Esophagus muscularis mucosa (tissue), 4 donors: ENCODE measurements at regions not wholly inside any gene's neighbourhood (a gene's known extent, or its start where the extent isn't known, plus 50 kb on each side); places are given as distances from the start of the nearest gene placed in this dataset.

Experiments used
- DNase-seq: peaks from one replicate; pipeline ENCODE4 v3.0.0-alpha.2; 2017; ENCODE audit errors: extremely low spot score
- H3K27ac ChIP-seq, 4 donors: fragments of 200-600 bp; sonication (generic); replicated peaks in 1 of 4; 1 replicate in 3 of 4; 2 replicates in 1 of 4; pipeline ENCODE4 v1.5.1; 2016 to 2019; ENCODE audit warnings: mild to moderate bottlenecking in 1 of 4
- H3K27me3 ChIP-seq, 4 donors: fragments of 200-600 bp; sonication (generic); one replicate each; pipeline versions ENCODE4 v1.5.1 to v1.6.0; 2016 to 2019
- H3K36me3 ChIP-seq, 4 donors: fragments of 200-600 bp; sonication (generic); one replicate each; pipeline ENCODE4 v1.5.1; 2016 to 2019
- H3K4me1 ChIP-seq, 4 donors: fragments of 200-600 bp; sonication (generic); one replicate each; pipeline ENCODE4 v1.5.1; 2016 to 2019
- H3K4me3 ChIP-seq, 4 donors: fragments of 200-600 bp; sonication (generic); 1 replicate in 2 of 4; 2 replicates in 2 of 4; pipeline ENCODE4 v1.5.1; 2016 to 2019; ENCODE audit warnings: mild to moderate bottlenecking in 4 of 4, moderate library complexity in 1 of 4
- H3K9me3 ChIP-seq, 4 donors: fragments of 200-600 bp; sonication (generic); 1 replicate in 3 of 4; 2 replicates in 1 of 4; pipeline ENCODE4 v1.5.1; 2016 to 2019
- EP300 ChIP-seq: sonication (generic); formaldehyde crosslinking; IDR thresholded peaks from one replicate; pipeline ENCODE4 v1.6.1; 2017; ENCODE audit warnings: antibody characterized with exemption
- POLR2A ChIP-seq: fragments of 450-650 bp; IDR thresholded peaks from one replicate; pipeline ENCODE4 v1.6.1; 2017; ENCODE audit warnings: antibody characterized with exemption, moderate library complexity, mild to moderate bottlenecking, low read depth
- POLR2AphosphoS5 ChIP-seq, 2 donors: sonication (generic); formaldehyde crosslinking; IDR thresholded peaks; one replicate each; pipeline ENCODE4 v1.6.1; 2017; ENCODE audit warnings: antibody characterized with exemption in 2 of 2
- WGBS: methylation state at CpG from one replicate; pipeline ENCODE4 v1.1.5; 2018; 5-methylcytosine and 5-hydroxymethylcytosine counted together
- intact Hi-C: fragments of 100-400 bp; cut with DNase I; formaldehyde crosslinking; loops from one replicate; pipeline ENCODE4 v1.15.1; 2023
- TF ChIP-seq, protein P1 (sequence below), 3 experiments: fragments of 200-600 bp in 2 of 3; fragments of 450-650 bp in 1 of 3; sonication (generic) in 2 of 3; IDR thresholded peaks; one replicate each; pipeline ENCODE4 v1.5.1; 2017 to 2019; ENCODE audit warnings: antibody characterized with exemption in 3 of 3, mild to moderate bottlenecking in 2 of 3, moderate library complexity in 1 of 3

DNA sequence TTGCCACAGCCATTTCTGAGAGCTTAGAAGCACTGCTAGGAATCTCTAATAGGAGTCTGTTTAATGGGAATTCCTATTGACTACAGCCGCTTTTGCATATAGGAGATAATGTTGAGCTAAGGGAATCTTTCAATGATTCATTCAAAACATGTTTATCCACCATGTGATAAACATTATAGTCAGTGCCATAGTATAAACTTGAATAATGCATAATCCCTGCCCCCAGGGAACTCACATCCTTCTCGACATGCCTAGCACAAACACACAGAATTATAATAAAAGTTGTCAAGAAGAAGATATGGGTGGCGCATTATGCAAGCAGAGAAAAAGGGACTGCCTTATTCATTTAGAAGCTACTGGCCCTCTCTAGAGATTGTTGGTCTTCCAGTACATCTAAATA, 248.0 kb downstream of the DAD1 start:
- intact Hi-C loops, result no loop called here
- Histone ChIP-seq H3K27me3 (no peaks in the 10 kb centered on the region), H3K4me3 (no peak overlapping the region), H3K27ac (no peak overlapping the region), H3K9me3 (peaks cover 0 to 14% (median 5%) of the 10 kb centered on the region in 4 donors), H3K4me1 (peaks cover 14 to 24% (median 17%) of the 10 kb centered on the region in 4 donors), H3K36me3 (no peaks in the 10 kb centered on the region)
- WGBS, result 98% methylated on average over 3 of the region's 3 CpGs
- no peak for DNase-seq
- TF ChIP-seq EP300 (no peak), POLR2AphosphoS5 (IDR thresholded peaks at IDR 0.05) (no peak), POLR2A (no peak)
- TF ChIP-seq, protein P1, sequence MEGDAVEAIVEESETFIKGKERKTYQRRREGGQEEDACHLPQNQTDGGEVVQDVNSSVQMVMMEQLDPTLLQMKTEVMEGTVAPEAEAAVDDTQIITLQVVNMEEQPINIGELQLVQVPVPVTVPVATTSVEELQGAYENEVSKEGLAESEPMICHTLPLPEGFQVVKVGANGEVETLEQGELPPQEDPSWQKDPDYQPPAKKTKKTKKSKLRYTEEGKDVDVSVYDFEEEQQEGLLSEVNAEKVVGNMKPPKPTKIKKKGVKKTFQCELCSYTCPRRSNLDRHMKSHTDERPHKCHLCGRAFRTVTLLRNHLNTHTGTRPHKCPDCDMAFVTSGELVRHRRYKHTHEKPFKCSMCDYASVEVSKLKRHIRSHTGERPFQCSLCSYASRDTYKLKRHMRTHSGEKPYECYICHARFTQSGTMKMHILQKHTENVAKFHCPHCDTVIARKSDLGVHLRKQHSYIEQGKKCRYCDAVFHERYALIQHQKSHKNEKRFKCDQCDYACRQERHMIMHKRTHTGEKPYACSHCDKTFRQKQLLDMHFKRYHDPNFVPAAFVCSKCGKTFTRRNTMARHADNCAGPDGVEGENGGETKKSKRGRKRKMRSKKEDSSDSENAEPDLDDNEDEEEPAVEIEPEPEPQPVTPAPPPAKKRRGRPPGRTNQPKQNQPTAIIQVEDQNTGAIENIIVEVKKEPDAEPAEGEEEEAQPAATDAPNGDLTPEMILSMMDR (IDR thresholded peaks at IDR 0.05), result no peak

DNA sequence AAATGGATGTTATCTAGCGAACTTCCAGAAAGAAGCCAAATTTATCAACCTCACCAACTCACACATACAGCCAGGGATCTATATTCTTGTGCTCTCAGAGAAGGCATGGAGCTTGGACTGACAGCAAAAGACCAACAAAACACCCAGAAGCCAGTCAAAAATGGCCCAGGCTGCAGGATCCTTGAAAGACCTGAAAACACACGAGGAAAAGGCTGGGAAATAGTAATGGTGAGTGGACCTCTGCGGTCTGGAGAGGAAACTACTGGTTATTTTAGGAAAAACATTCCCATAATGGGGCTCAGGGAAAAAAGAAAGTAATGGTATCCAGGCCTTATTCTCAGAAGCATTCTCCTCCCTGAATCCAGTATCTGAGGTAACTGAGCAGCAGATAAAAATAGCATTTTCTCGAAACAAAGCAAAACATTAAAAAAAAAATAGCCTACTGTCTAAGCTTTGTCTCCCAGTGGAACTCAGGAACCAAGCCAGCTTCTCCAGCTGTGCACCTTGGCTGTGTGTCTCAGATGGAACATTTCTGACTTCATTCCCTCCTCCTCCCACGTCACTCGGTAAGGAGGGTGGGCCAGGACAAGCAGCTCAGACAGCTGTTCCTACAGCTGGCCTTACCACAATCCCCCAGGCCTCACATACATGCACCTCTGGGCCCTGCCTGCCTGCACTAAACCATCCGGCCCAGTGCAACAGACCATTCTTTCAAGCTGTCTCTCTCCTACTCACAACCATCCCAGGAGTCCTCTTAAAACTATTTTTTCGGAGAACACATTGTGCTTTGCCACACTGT, 249.9 kb downstream of the DAD1 start:
- 32% methylated on average over 8 of the region's 8 CpGs for WGBS
- Histone ChIP-seq H3K4me1 (peaks cover 14 to 24% (median 17%) of the 10 kb centered on the region in 4 donors), H3K9me3 (peaks cover 0 to 7% (median 3%) of the 10 kb centered on the region in 4 donors), H3K4me3 (no peak overlapping the region), H3K27me3 (no peaks in the 10 kb centered on the region), H3K36me3 (no peaks in the 10 kb centered on the region), H3K27ac (peak overlapping the region; percentile 10 to 65 (median 49))
- TF ChIP-seq, protein P1 (IDR thresholded peaks at IDR 0.05), result no peak
- peak; percentile 57 to 60 for TF ChIP-seq POLR2AphosphoS5 (IDR thresholded peaks at IDR 0.05)
- DNase-seq, result no peak
- intact Hi-C loops, result no loop called here

DNA sequence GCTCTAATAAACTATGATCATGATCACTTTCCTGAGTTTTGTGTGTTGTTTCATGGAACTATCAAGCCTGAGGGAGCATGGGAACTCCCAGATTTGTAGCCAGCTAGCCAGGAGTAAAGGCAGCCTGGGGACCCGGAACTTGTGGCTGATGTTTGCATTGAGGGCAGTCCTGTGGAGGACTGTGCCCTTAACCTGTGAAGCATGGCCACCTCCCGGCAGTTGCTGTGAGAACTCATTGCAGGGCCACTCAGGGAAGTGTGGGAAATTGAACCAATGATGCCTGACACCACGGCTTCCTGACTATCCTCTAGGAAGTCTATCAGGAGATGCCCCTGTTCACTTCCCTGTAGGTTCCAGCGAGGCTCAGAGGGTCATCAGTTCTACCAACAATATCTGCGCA, 250.6 kb downstream of the DAD1 start:
- H3K36me3 ChIP-seq, result no peaks in the 10 kb centered on the region
- peaks cover 0 to under 1% (median under 1%) of the 10 kb centered on the region in 4 donors for H3K9me3 ChIP-seq
- DNase-seq, result no peak
- TF ChIP-seq POLR2A (no peak), EP300 (no peak), POLR2AphosphoS5 (IDR thresholded peaks at IDR 0.05) (no peak)
- TF ChIP-seq, protein P1 (IDR thresholded peaks at IDR 0.05), result no peak
- 86% methylated on average over 5 of the region's 5 CpGs for WGBS
- no peak overlapping the region for H3K4me3 ChIP-seq
- H3K4me1 ChIP-seq, result peaks cover 14 to 30% (median 17%) of the 10 kb centered on the region in 4 donors
- H3K27ac ChIP-seq, result peak overlapping the region; percentile 10 to 65 (median 49)
- H3K27me3 ChIP-seq, result no peaks in the 10 kb centered on the region
- intact Hi-C loops, result no loop called here

DNA sequence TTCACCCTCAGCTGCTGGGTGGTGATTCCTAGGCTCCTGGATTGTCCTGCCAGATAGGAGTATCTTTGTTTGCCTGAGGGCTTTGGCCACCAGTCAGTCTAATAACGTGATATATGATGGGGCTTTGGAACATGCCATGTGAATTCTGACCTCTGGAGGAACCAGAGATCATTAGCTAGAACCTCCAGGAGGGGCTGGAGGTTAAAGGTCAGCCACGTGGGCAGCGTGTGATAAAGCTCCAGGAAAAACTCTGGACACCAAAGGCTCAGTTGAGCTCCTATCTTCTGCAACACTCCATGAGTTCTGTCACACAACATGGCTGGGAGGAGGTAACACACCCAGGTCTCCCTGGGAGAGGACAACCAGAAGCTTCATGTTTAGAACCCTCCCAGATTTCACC, 251.1 kb downstream of the DAD1 start:
- intact Hi-C loops, result no loop called here
- H3K4me1 ChIP-seq, result peaks cover 14 to 34% (median 17%) of the 10 kb centered on the region in 4 donors
- H3K36me3 ChIP-seq, result no peaks in the 10 kb centered on the region
- no peak for DNase-seq
- no peak for TF ChIP-seq POLR2AphosphoS5 (IDR thresholded peaks at IDR 0.05)
- no peak for TF ChIP-seq EP300
- H3K4me3 ChIP-seq, result no peak overlapping the region
- H3K27ac ChIP-seq, result peak overlapping the region; percentile 10 to 65 (median 49)
- H3K27me3 ChIP-seq, result no peaks in the 10 kb centered on the region
- 50% methylated on average over 3 of the region's 3 CpGs for WGBS
- H3K9me3 ChIP-seq, result no peaks in the 10 kb centered on the region

DNA sequence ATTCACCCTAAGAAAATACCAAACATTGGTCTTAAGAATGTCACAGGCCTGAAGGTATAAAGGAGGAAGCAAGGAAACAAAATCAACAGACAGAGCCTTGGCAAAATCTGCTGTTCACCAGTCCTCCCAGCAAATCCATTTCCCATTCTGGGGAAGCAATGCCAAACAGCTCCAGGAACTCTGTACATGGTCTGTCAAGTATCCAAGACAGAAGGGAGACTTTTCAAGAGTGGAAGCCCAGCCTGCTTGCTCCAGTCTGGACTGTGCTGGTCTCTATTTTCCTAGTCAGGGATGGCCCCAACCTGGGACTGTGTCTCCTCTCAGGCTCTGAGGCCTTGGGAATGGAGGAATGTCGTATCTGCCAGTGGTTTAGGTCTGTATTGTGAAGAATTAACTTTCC, 251.5 kb downstream of the DAD1 start:
- H3K4me3 ChIP-seq, result no peak overlapping the region
- 60% methylated on average over 1 of the region's 1 CpG for WGBS
- H3K36me3 ChIP-seq, result no peaks in the 10 kb centered on the region

More for the DNA sequence above, 251.5 kb downstream of the DAD1 start:
- TF ChIP-seq, protein P1 (IDR thresholded peaks at IDR 0.05), result no peak
- TF ChIP-seq EP300 (no peak), POLR2A (no peak), POLR2AphosphoS5 (IDR thresholded peaks at IDR 0.05) (no peak)
- peaks cover 14 to 34% (median 17%) of the 10 kb centered on the region in 4 donors for H3K4me1 ChIP-seq
- DNase-seq, result no peak
- H3K27ac ChIP-seq, result peak overlapping the region in 1 of 4 donors; percentile 65
- no peaks in the 10 kb centered on the region for H3K9me3 ChIP-seq
- H3K27me3 ChIP-seq, result no peaks in the 10 kb centered on the region
- intact Hi-C loops, result no loop called here
